ENCODE measurements at regions not wholly inside any gene's neighbourhood (a gene's known extent, or its start where the extent isn't known, plus 50 kb on each side); places are given as distances from the start of the nearest gene placed in this dataset.

DNA sequence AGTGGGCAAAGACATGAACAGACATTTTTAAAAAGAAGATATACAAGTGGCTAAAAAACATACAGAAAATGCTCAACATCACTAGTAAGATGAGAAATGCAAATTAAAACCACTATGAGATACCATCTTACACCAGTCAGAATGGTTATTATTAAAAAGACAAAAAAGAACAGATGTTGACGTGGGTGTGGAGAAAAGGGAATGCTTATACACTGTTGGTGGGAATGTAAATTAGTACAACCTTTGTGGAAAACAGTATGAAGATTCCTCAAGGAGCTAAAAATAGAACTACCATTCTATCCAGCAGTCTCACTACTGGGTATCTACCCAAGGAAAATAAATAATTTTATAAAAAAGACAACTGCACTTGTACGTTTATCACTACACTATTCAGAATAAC lies 73.9 kb downstream of the EBNA1BP2 start:
- TF ChIP-seq EZH2 (IDR thresholded peaks at IDR 0.05), result no peak
- TF ChIP-seq SP1 (IDR thresholded peaks at IDR 0.05; ENCODE audit: low read depth), result no peak
- no peak for TF ChIP-seq CTCF (IDR thresholded peaks at IDR 0.05 in 2 of 3, conservative IDR thresholded peaks at IDR 0.05 in 1 of 3; ENCODE audit: borderline replicate concordance in 1 of 3, insufficient read depth in 1 of 3, low read depth in 2 of 3, low read length in 2 of 3)
- TF ChIP-seq RAD21 (IDR thresholded peaks at IDR 0.05; ENCODE audit: low read depth), result no peak

Data from HCT116 (cell line).